H1 (cell line): ENCODE measurements at regions not wholly inside any gene's neighbourhood (a gene's known extent, or its start where the extent isn't known, plus 50 kb on each side); places are given as distances from the start of the nearest gene placed in this dataset.

Source experiments
- CTCF ChIA-PET: fragments of 300-600 bp; sonication (Branson Sonifier 250); formaldehyde crosslinking; loops from one replicate; lab custom pipeline; 2021; ENCODE audit not compliant: partially characterized antibody; lab: Charles Lee
- POLR2A ChIA-PET: fragments of 300-600 bp; sonication (Branson Sonifier 250); formaldehyde crosslinking; loops from one replicate; lab custom pipeline; 2021; ENCODE audit warnings: inconsistent platforms; ENCODE audit not compliant: partially characterized antibody; lab: Charles Lee
- DNase-seq, 2 experiments: peaks; one replicate each; pipeline versions ENCODE4 v3.0.0 to v3.0.0-alpha.2; 2010 to 2022; ENCODE audit warnings: low spot score in 2 of 2, low read depth in 1 of 2, mixed read lengths in 1 of 2
- FAIRE-seq: peaks from 2 replicates; lab custom pipeline; 2011; peaks lifted over from hg19 to GRCh38; lab: Jason Lieb, UNC
- H2AFZ ChIP-seq: 2 replicates; pipeline ENCODE4 v1.8.1; 2012; ENCODE audit warnings: low read length, inconsistent platforms
- H2AK5ac ChIP-seq: 2 replicates; pipeline ENCODE4 v1.6.1; 2013; ENCODE audit warnings: low read depth, low read length
- H2BK120ac ChIP-seq: replicated peaks from 2 replicates; pipeline ENCODE3; 2013; ENCODE audit warnings: low read depth, low read length, inconsistent platforms
- H2BK12ac ChIP-seq: 2 replicates; pipeline ENCODE4 v1.6.1; 2013; ENCODE audit warnings: low read depth, low read length
- H2BK15ac ChIP-seq: 2 replicates; pipeline ENCODE4 v1.6.1; 2013; ENCODE audit warnings: low read length
- H2BK20ac ChIP-seq: 2 replicates; pipeline ENCODE4 v1.6.1; 2013; ENCODE audit warnings: low read length
- H2BK5ac ChIP-seq: 2 replicates; pipeline ENCODE4 v1.6.1; 2013; ENCODE audit warnings: low read depth, low read length
- H3K14ac ChIP-seq: 2 replicates; pipeline ENCODE4 v1.6.1; 2013; ENCODE audit warnings: inconsistent platforms; ENCODE audit not compliant: insufficient read length
- H3K18ac ChIP-seq: 2 replicates; pipeline ENCODE4 v1.6.1; 2013; ENCODE audit warnings: low read length; ENCODE audit errors: extremely low read depth
- H3K23ac ChIP-seq: 2 replicates; pipeline ENCODE4 v1.6.1; 2013; ENCODE audit warnings: inconsistent platforms; ENCODE audit not compliant: insufficient read length
- H3K23me2 ChIP-seq: 2 replicates; pipeline ENCODE4 v1.6.1; 2013; ENCODE audit warnings: low read depth, low read length
- H3K27ac ChIP-seq: 2 replicates; pipeline ENCODE4 v1.6.1; 2011; ENCODE audit warnings: low read depth, low read length, inconsistent platforms
- H3K27me3 ChIP-seq, 4 experiments: replicated peaks in 1 of 4; 1 replicate in 1 of 4; 2 replicates in 3 of 4; pipeline versions ENCODE4 v1.6.1 to v1.8.1; 2011 to 2013; ENCODE audit warnings: low read length in 3 of 4, mild to moderate bottlenecking in 3 of 4, inconsistent platforms in 2 of 4, mixed read lengths in 2 of 4, moderate library complexity in 1 of 4; ENCODE audit not compliant: control insufficient read depth in 3 of 4, insufficient read depth in 3 of 4; ENCODE audit errors: extremely low read depth in 1 of 4
- H3K36me3 ChIP-seq, 4 experiments: 2 replicates each; pipeline versions ENCODE4 v1.6.1 to v1.8.1; 2011 to 2013; ENCODE audit warnings: mild to moderate bottlenecking in 4 of 4, low read length in 3 of 4, moderate library complexity in 2 of 4, control low read depth in 1 of 4, inconsistent platforms in 1 of 4; ENCODE audit not compliant: insufficient read depth in 4 of 4, control insufficient read depth in 2 of 4
- H3K4ac ChIP-seq: replicated peaks from 2 replicates; pipeline ENCODE3; 2013; ENCODE audit warnings: low read length, low read depth, mixed read lengths, inconsistent platforms; ENCODE audit not compliant: insufficient read length
- H3K4me1 ChIP-seq, 4 experiments: replicated peaks in 1 of 4; 1 replicate in 1 of 4; 2 replicates in 3 of 4; pipeline versions ENCODE4 v1.6.1 to v1.8.1; 2011 to 2013; ENCODE audit warnings: low read length in 3 of 4, inconsistent platforms in 2 of 4, mixed read lengths in 1 of 4; ENCODE audit not compliant: insufficient read depth in 4 of 4, control insufficient read depth in 3 of 4
- H3K4me2 ChIP-seq, 2 experiments: 2 replicates each; pipeline versions ENCODE4 v1.6.1 to v1.8.1; 2011 to 2013; ENCODE audit warnings: low read depth in 2 of 2, low read length in 2 of 2, control low read depth in 1 of 2, inconsistent platforms in 1 of 2, mild to moderate bottlenecking in 1 of 2; ENCODE audit not compliant: insufficient read depth in 1 of 2
- H3K4me3 ChIP-seq, 4 experiments: fragments of 200-600, 300-600 bp in 1 of 4; sonication (generic), shearing (Covaris generic), sonication (Bioruptor Twin) in 1 of 4; 2 replicates each; pipeline versions ENCODE4 v1.5.1 to v1.8.1; 2011 to 2016; ENCODE audit warnings: low read length in 4 of 4, low read depth in 3 of 4, control low read depth in 2 of 4, inconsistent platforms in 2 of 4, mild to moderate bottlenecking in 2 of 4, mixed read lengths in 1 of 4, moderate library complexity in 1 of 4; ENCODE audit not compliant: insufficient read depth in 2 of 4; ENCODE audit errors: extremely low read depth in 1 of 4
- H3K56ac ChIP-seq: replicated peaks from 2 replicates; pipeline ENCODE3; 2013; ENCODE audit warnings: low read depth, mild to moderate bottlenecking, mixed read lengths, low read length, inconsistent platforms; ENCODE audit not compliant: insufficient read length
- H3K79me1 ChIP-seq: 2 replicates; pipeline ENCODE4 v1.6.1; 2013; ENCODE audit warnings: low read depth, low read length, control low read depth
- H3K79me2 ChIP-seq, 2 experiments: 2 replicates each; pipeline versions ENCODE4 v1.6.1 to v1.8.1; 2012 to 2013; ENCODE audit warnings: low read length in 2 of 2, mild to moderate bottlenecking in 2 of 2, inconsistent platforms in 1 of 2; ENCODE audit not compliant: insufficient read depth in 2 of 2, control insufficient read depth in 1 of 2
- H3K9ac ChIP-seq, 4 experiments: replicated peaks in 1 of 4; 1 replicate in 1 of 4; 2 replicates in 3 of 4; pipeline versions ENCODE4 v1.6.1 to v1.8.1; 2011 to 2013; ENCODE audit warnings: low read depth in 3 of 4, low read length in 3 of 4, control low read depth in 2 of 4, mild to moderate bottlenecking in 2 of 4, moderate library complexity in 2 of 4, inconsistent platforms in 1 of 4; ENCODE audit errors: extremely low read depth in 1 of 4
- H3K9me3 ChIP-seq, 2 experiments: 2 replicates each; pipeline versions ENCODE4 v1.6.1 to v1.8.1; 2012 to 2013; ENCODE audit warnings: mild to moderate bottlenecking in 2 of 2, moderate library complexity in 2 of 2, control low read depth in 1 of 2, inconsistent platforms in 1 of 2, low read depth in 1 of 2, low read length in 1 of 2, mixed read lengths in 1 of 2; ENCODE audit not compliant: insufficient read depth in 2 of 2
- H4K20me1 ChIP-seq, 2 experiments: replicated peaks in 1 of 2; 2 replicates each; pipeline versions ENCODE3 to v1.8.1; 2011 to 2013; ENCODE audit warnings: inconsistent platforms in 2 of 2, low read length in 2 of 2, mild to moderate bottlenecking in 1 of 2; ENCODE audit not compliant: insufficient read depth in 2 of 2, control insufficient read depth in 1 of 2
- H4K5ac ChIP-seq: 2 replicates; pipeline ENCODE4 v1.6.1; 2013; ENCODE audit warnings: low read length, low read depth, mixed read lengths, inconsistent platforms; ENCODE audit not compliant: insufficient read length
- H4K8ac ChIP-seq: 2 replicates; pipeline ENCODE4 v1.8.0; 2013; ENCODE audit warnings: mild to moderate bottlenecking, moderate library complexity, low read length, inconsistent platforms; ENCODE audit not compliant: insufficient read depth; ENCODE audit errors: extremely low read depth
- H4K91ac ChIP-seq: replicated peaks from 2 replicates; pipeline ENCODE3; 2013; ENCODE audit warnings: low read length, mixed read lengths, inconsistent platforms; ENCODE audit not compliant: insufficient read length
- ATF2 ChIP-seq: IDR thresholded peaks from 2 replicates; pipeline ENCODE4 v1.6.1; 2012; ENCODE audit warnings: low read length, inconsistent platforms
- BACH1 ChIP-seq: IDR thresholded peaks from 2 replicates; pipeline ENCODE4 v1.6.1; 2012; ENCODE audit warnings: low read length, improper control_type of control experiment
- CREB1 ChIP-seq: IDR thresholded peaks from 2 replicates; pipeline ENCODE4 v1.6.1; 2012; ENCODE audit warnings: inconsistent platforms
- CTCF ChIP-seq, 3 experiments: IDR thresholded peaks; 1 replicate in 2 of 3; 2 replicates in 1 of 3; pipeline versions ENCODE4 v1.5.1 to v1.6.1; 2011; ENCODE audit warnings: low read length in 3 of 3, mild to moderate bottlenecking in 3 of 3, inconsistent platforms in 2 of 3, low read depth in 1 of 3, moderate library complexity in 1 of 3; ENCODE audit not compliant: insufficient read depth in 1 of 3; ENCODE audit errors: control extremely low read depth in 1 of 3
- E2F6 ChIP-seq: IDR thresholded peaks from 2 replicates; pipeline ENCODE4 v1.6.1; 2012; ENCODE audit warnings: inconsistent platforms
- JUND ChIP-seq: IDR thresholded peaks from 2 replicates; pipeline ENCODE4 v1.6.1; 2011; ENCODE audit warnings: mild to moderate bottlenecking, improper control_type of control experiment, low read length
- KDM5A ChIP-seq: fragments of 200-600 bp; IDR thresholded peaks from 2 replicates; pipeline ENCODE4 v1.7.1; 2012; ENCODE audit warnings: mild to moderate bottlenecking, low read length, inconsistent platforms, mixed read lengths
- SIRT6 ChIP-seq: IDR thresholded peaks from one replicate; pipeline ENCODE4 v1.7.1; 2012; ENCODE audit warnings: low read length, inconsistent platforms
- TAF7 ChIP-seq: optimal IDR thresholded peaks from 2 replicates; pipeline ENCODE3; 2011; ENCODE audit warnings: low read depth, mild to moderate bottlenecking, inconsistent platforms, low read length, moderate library complexity, borderline replicate concordance
- YY1 ChIP-seq: IDR thresholded peaks from 2 replicates; pipeline ENCODE4 v1.6.1; 2011; ENCODE audit warnings: low read depth, mild to moderate bottlenecking, low read length
- WGBS, 2 experiments: shearing (Covaris generic) in 1 of 2; methylation state at CpG; one replicate each; pipeline versions ENCODE4 v1.1.6 to v1.1.7; 2013 to 2015; ENCODE audit warnings: low lambda C conversion rate in 2 of 2, mixed read lengths in 2 of 2, inconsistent platforms in 1 of 2, low coverage in 1 of 2, missing lambda C conversion rate in 1 of 2; ENCODE audit not compliant: insufficient replicate concordance in 2 of 2, insufficient coverage in 1 of 2, insufficient read length in 1 of 2; ENCODE audit errors: extremely low coverage in 1 of 2, missing lambda C conversion rate in 1 of 2; 5-methylcytosine and 5-hydroxymethylcytosine counted together

GRCh38 chr5:34498572-34498971 is 157.6 kb upstream of the RAI14 start:
- H3K4me2 ChIP-seq, result no peak overlapping the region
- no peaks in the 10 kb centered on the region for H3K79me1 ChIP-seq
- no peak overlapping the region for H3K18ac ChIP-seq
- H2AK5ac ChIP-seq, result no peak overlapping the region
- H4K91ac ChIP-seq, result no peak overlapping the region
- H4K8ac ChIP-seq, result no peak overlapping the region
- no peak overlapping the region for H2AFZ ChIP-seq
- no peak overlapping the region for H3K56ac ChIP-seq
- H3K23me2 ChIP-seq, result no peaks in the 10 kb centered on the region
- CTCF ChIA-PET, result interaction anchor here (1.2 to 3.8 kb wide), 2 partner anchors 12 to 15 kb away, joined by 3 to 19 read pairs; no protein-coding TSS in a partner anchor
- no peak overlapping the region for H2BK12ac ChIP-seq
- H3K27ac ChIP-seq, result no peak overlapping the region
- H2BK15ac ChIP-seq, result no peak overlapping the region
- no peak overlapping the region for H4K5ac ChIP-seq
- POLR2A ChIA-PET, result no interaction called here
- no peak overlapping the region for H3K23ac ChIP-seq
- peaks cover 0 to 6% (median 1%) of the 10 kb centered on the region in 4 experiments; a peak in 1 of 7 replicates for H3K4me1 ChIP-seq
- 96% methylated on average over 4 of the region's 4 CpGs; no CpG with 5 or more reads in 1 of the 2 experiments for WGBS, 2 experiments
- DNase-seq (no peak), FAIRE-seq (no peak)
- H3K4me3 ChIP-seq, result no peak overlapping the region
- H3K36me3 ChIP-seq, result no peaks in the 10 kb centered on the region
- no peak overlapping the region for H3K14ac ChIP-seq
- no peak overlapping the region for H2BK20ac ChIP-seq
- H2BK120ac ChIP-seq, result no peak overlapping the region
- H4K20me1 ChIP-seq, result no peaks in the 10 kb centered on the region
- H3K79me2 ChIP-seq, result no peaks in the 10 kb centered on the region
- H3K4ac ChIP-seq, result no peak overlapping the region
- no peak overlapping the region for H2BK5ac ChIP-seq
- no peaks in the 10 kb centered on the region for H3K27me3 ChIP-seq
- H3K9me3 ChIP-seq, result no peaks in the 10 kb centered on the region
- H3K9ac ChIP-seq, result no peak overlapping the region
- TF ChIP-seq JUND, result no peak
- TF ChIP-seq CTCF (IDR thresholded peaks at IDR 0.05; ENCODE audit: control extremely low read depth in 1 of 3, insufficient read depth in 1 of 3, low read depth in 1 of 3, low read length in 3 of 3), result no peak
- TF ChIP-seq CREB1, result no peak
- no peak for TF ChIP-seq ATF2
- no peak for TF ChIP-seq YY1
- TF ChIP-seq E2F6, result no peak
- no peak for TF ChIP-seq SIRT6
- no peak for TF ChIP-seq TAF7
- no peak for TF ChIP-seq BACH1
- TF ChIP-seq KDM5A, result no peak
